ENCODE measurements at regions not wholly inside any gene's neighbourhood (a gene's known extent, or its start where the extent isn't known, plus 50 kb on each side); places are given as distances from the start of the nearest gene placed in this dataset.

- TF ChIP-seq, protein P1, sequence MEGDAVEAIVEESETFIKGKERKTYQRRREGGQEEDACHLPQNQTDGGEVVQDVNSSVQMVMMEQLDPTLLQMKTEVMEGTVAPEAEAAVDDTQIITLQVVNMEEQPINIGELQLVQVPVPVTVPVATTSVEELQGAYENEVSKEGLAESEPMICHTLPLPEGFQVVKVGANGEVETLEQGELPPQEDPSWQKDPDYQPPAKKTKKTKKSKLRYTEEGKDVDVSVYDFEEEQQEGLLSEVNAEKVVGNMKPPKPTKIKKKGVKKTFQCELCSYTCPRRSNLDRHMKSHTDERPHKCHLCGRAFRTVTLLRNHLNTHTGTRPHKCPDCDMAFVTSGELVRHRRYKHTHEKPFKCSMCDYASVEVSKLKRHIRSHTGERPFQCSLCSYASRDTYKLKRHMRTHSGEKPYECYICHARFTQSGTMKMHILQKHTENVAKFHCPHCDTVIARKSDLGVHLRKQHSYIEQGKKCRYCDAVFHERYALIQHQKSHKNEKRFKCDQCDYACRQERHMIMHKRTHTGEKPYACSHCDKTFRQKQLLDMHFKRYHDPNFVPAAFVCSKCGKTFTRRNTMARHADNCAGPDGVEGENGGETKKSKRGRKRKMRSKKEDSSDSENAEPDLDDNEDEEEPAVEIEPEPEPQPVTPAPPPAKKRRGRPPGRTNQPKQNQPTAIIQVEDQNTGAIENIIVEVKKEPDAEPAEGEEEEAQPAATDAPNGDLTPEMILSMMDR (IDR thresholded peaks at IDR 0.05) = no peak
- TF ChIP-seq POLR2A (IDR thresholded peaks at IDR 0.05) = no peak
Observed at GRCh38 chr12:21713133-21713532, 55.5 kb upstream of the LDHB start.

Measured in prostate gland (tissue), 2 donors.